A549 (cell line): ENCODE measurements at regions not wholly inside any gene's neighbourhood (a gene's known extent, or its start where the extent isn't known, plus 50 kb on each side); places are given as distances from the start of the nearest gene placed in this dataset.

ENCODE experiments used
- ATAC-seq, 2 experiments: fragments of 200-7000 bp in 1 of 2; fragments of >200 bp in 1 of 2; cut with Nextera tagmentation in 1 of 2; cut with Tn5 transposase in 1 of 2; 3 replicates each; pipeline versions ENCODE4 v1.8.0 to v1.9.1; 2018 to 2020; ENCODE audit warnings: mild to moderate bottlenecking in 1 of 2, moderate library complexity in 1 of 2
- CTCF ChIA-PET: fragments of 300-600 bp; sonication (Branson Sonifier 250); formaldehyde crosslinking; extraction: SDS; loops from one replicate; lab custom pipeline; 2021; ENCODE audit warnings: antibody characterized with exemption, inconsistent platforms; lab: Yijun Ruan, JAX
- POLR2A ChIA-PET: fragments of 350-600 bp; formaldehyde crosslinking; extraction: SDS; loops from one replicate; lab custom pipeline; 2021; ENCODE audit warnings: antibody characterized with exemption, inconsistent platforms; lab: Yijun Ruan, JAX
- DNase-seq, 2 experiments: peaks; one replicate each; pipeline versions ENCODE4 v3.0.0 to v3.0.0-alpha.2; 2011 to 2016; ENCODE audit warnings: low read depth in 1 of 2, low spot score in 1 of 2
- FAIRE-seq: peaks from 2 replicates; lab custom pipeline; 2011; peaks lifted over from hg19 to GRCh38; lab: Jason Lieb, UNC
- H3K27ac ChIP-seq, 2 experiments: fragments of >200 bp; sonication (Bioruptor Twin); formaldehyde crosslinking; 3 replicates each; pipeline ENCODE4 v1.5.1; 2016 to 2017
- H3K4me1 ChIP-seq: fragments of >200 bp; sonication (Bioruptor Twin); formaldehyde crosslinking; 3 replicates; pipeline ENCODE4 v1.6.1; 2016
- H3K4me2 ChIP-seq: fragments of >200 bp; sonication (Bioruptor Twin); formaldehyde crosslinking; 3 replicates; pipeline ENCODE4 v1.6.1; 2016
- H3K4me3 ChIP-seq: fragments of >200 bp; sonication (Bioruptor Twin); formaldehyde crosslinking; 3 replicates; pipeline ENCODE4 v1.5.1; 2016
- H3K9me3 ChIP-seq: fragments of >200 bp; sonication (Bioruptor Twin); formaldehyde crosslinking; 3 replicates; pipeline ENCODE4 v1.6.1; 2016
- EP300 ChIP-seq, 2 experiments: fragments of >200 bp; sonication (Bioruptor Twin); formaldehyde crosslinking; IDR thresholded peaks; 2 replicates in 1 of 2; 3 replicates in 1 of 2; pipeline ENCODE4 v1.6.1; 2016 to 2017
- ESRRA ChIP-seq: fragments of 150-350 bp; IDR thresholded peaks from 2 replicates; pipeline ENCODE4 v1.6.1; 2014; ENCODE audit warnings: mild to moderate bottlenecking, low read length, borderline replicate concordance
- FOSL2 ChIP-seq, 2 experiments: fragments of 450-650 bp in 1 of 2; fragments of >200 bp in 1 of 2; sonication (Bioruptor Twin) in 1 of 2; formaldehyde crosslinking; IDR thresholded peaks; 2 replicates each; pipeline versions ENCODE4 v1.5.0 to v1.6.1; 2016 to 2020; ENCODE audit warnings: mild to moderate bottlenecking in 1 of 2, moderate library complexity in 1 of 2
- HDAC2 ChIP-seq: fragments of 200-600 bp; sonication (generic); IDR thresholded peaks from 2 replicates; pipeline ENCODE4 v1.6.1; 2016
- HMGXB4 ChIP-seq: fragments of 250-450 bp; sonication (Bioruptor Pico); IDR thresholded peaks from 2 replicates; pipeline ENCODE4 v1.5.0; 2021; ENCODE audit warnings: mild to moderate bottlenecking, moderate library complexity, borderline replicate concordance
- HOXA7 ChIP-seq: fragments of 250-450 bp; sonication (Bioruptor Pico); IDR thresholded peaks from 2 replicates; pipeline ENCODE4 v1.5.0; 2020; ENCODE audit warnings: mild to moderate bottlenecking, moderate library complexity
- JUNB ChIP-seq: fragments of >200 bp; sonication (Bioruptor Twin); formaldehyde crosslinking; IDR thresholded peaks from 2 replicates; pipeline ENCODE4 v1.6.1; 2016
- KDM1A ChIP-seq: fragments of 200-600 bp; sonication (generic); IDR thresholded peaks from 2 replicates; pipeline ENCODE4 v1.6.1; 2016; ENCODE audit warnings: low read depth, mild to moderate bottlenecking
- KDM5A ChIP-seq: fragments of 200-600 bp; sonication (generic); IDR thresholded peaks from 2 replicates; pipeline ENCODE4 v1.6.1; 2016; ENCODE audit warnings: antibody characterized with exemption, mild to moderate bottlenecking
- NFE2L2 ChIP-seq: fragments of 150-350 bp; conservative IDR thresholded peaks from 2 replicates; pipeline ENCODE4 v1.6.1; 2014; ENCODE audit warnings: low read length
- NPAS2 ChIP-seq: fragments of 250-450 bp; sonication (Bioruptor Pico); IDR thresholded peaks from 2 replicates; pipeline ENCODE4 v1.8.0; 2022; ENCODE audit warnings: mild to moderate bottlenecking, moderate library complexity, borderline replicate concordance
- PBX3 ChIP-seq: IDR thresholded peaks from 2 replicates; pipeline ENCODE4 v1.6.1; 2012
- PHF8 ChIP-seq: fragments of 200-600 bp; sonication (generic); IDR thresholded peaks from 2 replicates; pipeline ENCODE4 v1.6.1; 2016; ENCODE audit warnings: low read depth, mild to moderate bottlenecking, antibody characterized with exemption, moderate library complexity, borderline replicate concordance
- POLR2AphosphoS2 ChIP-seq: conservative IDR thresholded peaks from 2 replicates; pipeline ENCODE4 v1.6.1; 2012; ENCODE audit warnings: low read length, improper control_type of control experiment, inconsistent platforms
- RAD21 ChIP-seq, 2 experiments: fragments of >200 bp in 1 of 2; sonication (Bioruptor Twin) in 1 of 2; formaldehyde crosslinking in 1 of 2; IDR thresholded peaks in 1 of 2; conservative IDR thresholded peaks in 1 of 2; 2 replicates in 1 of 2; 3 replicates in 1 of 2; pipeline ENCODE4 v1.6.1; 2012 to 2018; ENCODE audit warnings: inconsistent platforms in 1 of 2
- RCOR1 ChIP-seq: fragments of 150-350 bp; IDR thresholded peaks from 2 replicates; pipeline ENCODE4 v1.6.1; 2014; ENCODE audit warnings: antibody characterized with exemption, low read length, low read depth
- SREBF2 ChIP-seq: fragments of 450-650 bp; IDR thresholded peaks from 2 replicates; pipeline ENCODE4 v1.6.1; 2014; ENCODE audit warnings: mild to moderate bottlenecking, moderate library complexity
- TFCP2L1 ChIP-seq: fragments of 250-450 bp; sonication (Bioruptor Pico); IDR thresholded peaks from 2 replicates; pipeline ENCODE4 v1.5.0; 2021; ENCODE audit warnings: mild to moderate bottlenecking
- TP53 ChIP-seq: fragments of 250-450 bp; sonication (Bioruptor Pico); IDR thresholded peaks from 2 replicates; pipeline ENCODE4 v1.5.0; 2021; ENCODE audit warnings: mild to moderate bottlenecking, moderate library complexity
- USF2 ChIP-seq: fragments of 450-650 bp; IDR thresholded peaks from 2 replicates; pipeline ENCODE4 v1.6.1; 2014; ENCODE audit warnings: antibody characterized with exemption
- ZC3H11A ChIP-seq: fragments of 450-650 bp; IDR thresholded peaks from 2 replicates; pipeline ENCODE4 v1.6.1; 2014; ENCODE audit warnings: antibody characterized with exemption, mild to moderate bottlenecking
- ZNF302 ChIP-seq: fragments of 250-450 bp; sonication (Bioruptor Pico); IDR thresholded peaks from 2 replicates; pipeline ENCODE4 v1.9.0; 2021; ENCODE audit warnings: inconsistent platforms, mild to moderate bottlenecking, moderate library complexity
- ZSCAN20 ChIP-seq: fragments of 250-450 bp; sonication (Bioruptor Pico); IDR thresholded peaks from 2 replicates; pipeline ENCODE4 v1.8.0; 2022; ENCODE audit warnings: mild to moderate bottlenecking, moderate library complexity
- WGBS: methylation state at CpG from one replicate; pipeline ENCODE4 v1.1.6; 2017; ENCODE audit errors: missing lambda C conversion rate; 5-methylcytosine and 5-hydroxymethylcytosine counted together
- TF ChIP-seq, protein P1 (sequence below): IDR thresholded peaks from 2 replicates; pipeline ENCODE4 v1.6.1; 2012

DNA sequence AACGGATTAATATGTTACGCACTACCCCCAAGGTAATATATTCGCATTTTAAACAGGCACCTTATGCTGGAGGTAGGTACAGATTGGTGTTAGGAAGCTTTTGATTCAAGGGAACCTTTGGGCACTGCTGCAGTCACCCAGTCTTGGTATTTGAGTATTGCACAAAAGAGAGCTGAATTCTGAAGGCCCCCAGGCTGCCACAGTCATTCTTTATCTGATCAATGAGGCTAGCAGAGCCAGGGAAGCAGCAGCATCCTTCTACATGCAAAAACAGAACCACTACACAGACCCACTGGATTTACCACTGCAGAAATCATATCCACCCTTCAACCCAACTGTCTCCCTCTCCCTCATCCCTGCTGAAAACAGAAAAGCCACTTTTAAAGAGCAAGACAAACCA lies 121.2 kb upstream of the GRIN3A start:
- no peak for DNase-seq
- H3K4me3 ChIP-seq, result no peak overlapping the region
- no peak for ATAC-seq
- no peak overlapping the region for H3K4me2 ChIP-seq
- H3K27ac ChIP-seq, result no peak overlapping the region
- WGBS, result 37% methylated on average over 3 of the region's 3 CpGs
- CTCF ChIA-PET, result no interaction called here
- FAIRE-seq, result no peak
- H3K9me3 ChIP-seq, result no peaks in the 10 kb centered on the region
- no peaks in the 10 kb centered on the region for H3K4me1 ChIP-seq
- POLR2A ChIA-PET, result no interaction called here
- TF ChIP-seq SREBF2 (no peak), FOSL2 (IDR thresholded peaks at IDR 0.05) (no peak), FOSL2 (CRISPR knock-in tag; IDR thresholded peaks at IDR 0.05) (no peak), ZC3H11A (no peak), ESRRA (no peak), JUNB (no peak), TP53 (CRISPR knock-in tag) (no peak), PBX3 (no peak), PHF8 (no peak)
- TF ChIP-seq, protein P1, sequence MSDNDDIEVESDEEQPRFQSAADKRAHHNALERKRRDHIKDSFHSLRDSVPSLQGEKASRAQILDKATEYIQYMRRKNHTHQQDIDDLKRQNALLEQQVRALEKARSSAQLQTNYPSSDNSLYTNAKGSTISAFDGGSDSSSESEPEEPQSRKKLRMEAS, result no peak

- TF ChIP-seq KDM5A, result no peak
- no peak for TF ChIP-seq EP300 (IDR thresholded peaks at IDR 0.05)
- TF ChIP-seq ZSCAN20 (CRISPR knock-in tag), result no peak
- no peak for TF ChIP-seq RCOR1
- no peak for TF ChIP-seq HDAC2
- TF ChIP-seq KDM1A, result no peak
- TF ChIP-seq RAD21 (conservative IDR thresholded peaks at IDR 0.05 in 1 of 2, IDR thresholded peaks at IDR 0.05 in 1 of 2), result no peak
- no peak for TF ChIP-seq USF2
- no peak for TF ChIP-seq HMGXB4
- TF ChIP-seq NFE2L2, result no peak
- TF ChIP-seq ZNF302 (CRISPR knock-in tag), result no peak
- TF ChIP-seq HOXA7, result no peak
- TF ChIP-seq POLR2AphosphoS2, result no peak
- ChIA-PET POLR2A (no interaction called here), CTCF (no interaction called here)
- no peaks in the 10 kb centered on the region for H3K4me1 ChIP-seq
- no peak for FAIRE-seq
- ATAC-seq, result no peak
- H3K4me2 ChIP-seq, result no peak overlapping the region
- H3K9me3 ChIP-seq, result no peaks in the 10 kb centered on the region
- H3K27ac ChIP-seq, result no peak overlapping the region
- no peak for DNase-seq
- 14% methylated on average over 5 of the region's 5 CpGs for WGBS
- H3K4me3 ChIP-seq, result no peak overlapping the region
Observed at GRCh38 chr9:101858026-101858425, 119.6 kb upstream of the GRIN3A start.

DNA sequence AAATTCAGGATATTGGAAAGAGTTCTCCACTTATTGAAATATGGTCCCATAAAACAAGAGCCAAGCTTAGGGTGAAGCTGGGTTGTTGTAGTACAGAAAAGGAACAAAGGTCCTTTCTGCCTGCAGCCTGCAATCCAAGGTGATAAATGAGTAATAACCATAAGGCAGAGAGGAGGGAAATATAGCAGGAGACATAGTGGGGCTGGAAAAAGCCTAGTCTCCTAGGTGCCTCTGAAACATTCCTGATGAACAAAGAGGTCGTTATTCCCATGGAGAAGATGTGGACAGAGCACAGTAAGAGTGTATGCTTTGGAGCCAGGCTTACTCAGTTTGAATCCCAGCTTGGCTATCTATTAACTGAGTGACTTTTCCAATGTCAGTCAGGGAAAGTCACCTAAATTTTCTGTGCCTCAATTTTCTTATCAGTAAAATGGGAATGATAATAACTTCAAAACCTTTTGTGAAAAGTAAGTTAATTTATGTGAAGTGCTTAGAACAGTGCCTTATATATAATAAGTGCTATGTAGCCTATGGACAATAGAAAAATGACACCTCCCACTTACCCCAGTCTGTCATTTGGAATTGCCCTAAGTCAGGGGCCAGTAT lies 110.8 kb upstream of the GRIN3A start:
- TF ChIP-seq TFCP2L1 (CRISPR knock-in tag) (no peak), NPAS2 (no peak)
- no peak overlapping the region for H3K27ac ChIP-seq
- H3K4me2 ChIP-seq, result no peak overlapping the region
- DNase-seq, result no peak
- POLR2A ChIA-PET, result no interaction called here
- no peak for FAIRE-seq
- no peaks in the 10 kb centered on the region for H3K4me1 ChIP-seq
- no peak overlapping the region for H3K4me3 ChIP-seq
- ATAC-seq, result no peak
- no peaks in the 10 kb centered on the region for H3K9me3 ChIP-seq
- CTCF ChIA-PET, result no interaction called here
- 0% methylated on average over 1 of the region's 1 CpG for WGBS
